Vagina (tissue), 2 donors: ENCODE measurements at regions not wholly inside any gene's neighbourhood (a gene's known extent, or its start where the extent isn't known, plus 50 kb on each side); places are given as distances from the start of the nearest gene placed in this dataset.

Experiments used
- DNase-seq, 2 donors: peaks; one replicate each; pipeline ENCODE4 v3.0.0-alpha.2; 2017; ENCODE audit errors: extremely low spot score in 2 of 2
- H3K27ac ChIP-seq: fragments of 200-600 bp; sonication (generic); one replicate; pipeline ENCODE4 v1.5.1; 2019
- H3K27me3 ChIP-seq: fragments of 200-600 bp; sonication (generic); one replicate; pipeline ENCODE4 v1.5.1; 2019
- H3K36me3 ChIP-seq, 2 donors: fragments of 200-600 bp; sonication (generic); one replicate each; pipeline ENCODE4 v1.5.1; 2017 to 2019
- H3K4me1 ChIP-seq: fragments of 200-600 bp; sonication (generic); one replicate; pipeline ENCODE4 v1.5.1; 2019
- H3K4me3 ChIP-seq, 2 donors: fragments of 200-600 bp; sonication (generic); 1 replicate in 1 of 2; 2 replicates in 1 of 2; pipeline ENCODE4 v1.5.1; 2016 to 2019
- H3K9me3 ChIP-seq: fragments of 200-600 bp; sonication (generic); one replicate; pipeline ENCODE4 v1.5.1; 2019
- CTCF ChIP-seq, 3 experiments: fragments of 450-650 bp in 2 of 3; fragments of 200-600 bp in 1 of 3; sonication (generic) in 1 of 3; IDR thresholded peaks; one replicate each; pipeline ENCODE4 v1.5.1; 2017 to 2019; ENCODE audit warnings: antibody characterized with exemption in 3 of 3, mild to moderate bottlenecking in 2 of 3, moderate library complexity in 2 of 3
- POLR2A ChIP-seq, 2 donors: fragments of 450-650 bp; IDR thresholded peaks; one replicate each; pipeline ENCODE4 v1.6.1; 2017; ENCODE audit warnings: antibody characterized with exemption in 2 of 2, mild to moderate bottlenecking in 2 of 2, moderate library complexity in 2 of 2
- POLR2AphosphoS5 ChIP-seq, 2 donors: sonication (generic); formaldehyde crosslinking; IDR thresholded peaks; one replicate each; pipeline ENCODE4 v1.9.0; 2017; ENCODE audit warnings: antibody characterized with exemption in 2 of 2, mild to moderate bottlenecking in 2 of 2, low read depth in 1 of 2; ENCODE audit not compliant: insufficient read depth in 1 of 2
- intact Hi-C: fragments of 100-400 bp; cut with DNase I; formaldehyde crosslinking; loops from one replicate; pipeline ENCODE4 v1.15.1; 2023

- H3K36me3 ChIP-seq = no peaks in the 10 kb centered on the region
- DNase-seq = peak; percentile 13 to 58
- TF ChIP-seq POLR2A (IDR thresholded peaks at IDR 0.05) = no peak
- no peak for TF ChIP-seq POLR2AphosphoS5 (IDR thresholded peaks at IDR 0.05; ENCODE audit: insufficient read depth in 1 of 2, low read depth in 1 of 2)
- TF ChIP-seq CTCF (IDR thresholded peaks at IDR 0.05) = no peak
These were observed 107.1 kb upstream of the HABP2 start for GRCh38 chr10:113445736-113446135.

GRCh38 chr10:113446739-113447138, 106.1 kb upstream of the HABP2 start:
- no peak overlapping the region for H3K27ac ChIP-seq
- H3K4me1 ChIP-seq = peaks cover 8% of the 10 kb centered on the region
- H3K36me3 ChIP-seq = no peaks in the 10 kb centered on the region
- H3K27me3 ChIP-seq = no peaks in the 10 kb centered on the region
- DNase-seq = peak; percentile 6 to 22
- H3K9me3 ChIP-seq = no peaks in the 10 kb centered on the region
- no peak overlapping the region for H3K4me3 ChIP-seq
- TF ChIP-seq POLR2A (IDR thresholded peaks at IDR 0.05) (no peak), CTCF (IDR thresholded peaks at IDR 0.05) (no peak), POLR2AphosphoS5 (IDR thresholded peaks at IDR 0.05; ENCODE audit: insufficient read depth in 1 of 2, low read depth in 1 of 2) (no peak)
- intact Hi-C loops = no loop called here

More at GRCh38 chr10:113445736-113446135, 107.1 kb upstream of the HABP2 start:
- Histone ChIP-seq H3K4me1 (peaks cover 7% of the 10 kb centered on the region), H3K9me3 (no peaks in the 10 kb centered on the region), H3K27ac (no peak overlapping the region), H3K4me3 (no peak overlapping the region), H3K27me3 (no peaks in the 10 kb centered on the region)
- intact Hi-C loops = no loop called here

- Histone ChIP-seq H3K27ac (no peak overlapping the region), H3K27me3 (no peaks in the 10 kb centered on the region), H3K4me3 (no peak overlapping the region), H3K9me3 (no peaks in the 10 kb centered on the region), H3K36me3 (no peaks in the 10 kb centered on the region), H3K4me1 (peaks cover 8% of the 10 kb centered on the region)
- intact Hi-C loops = no loop called here
- peak; percentile 25 to 47 for DNase-seq
- no peak for TF ChIP-seq POLR2AphosphoS5 (IDR thresholded peaks at IDR 0.05; ENCODE audit: insufficient read depth in 1 of 2, low read depth in 1 of 2)
- no peak for TF ChIP-seq CTCF (IDR thresholded peaks at IDR 0.05)
- no peak for TF ChIP-seq POLR2A (IDR thresholded peaks at IDR 0.05)
These were observed 105.6 kb upstream of the HABP2 start for GRCh38 chr10:113447278-113447677.

GRCh38 chr10:113449006-113449695, 103.7 kb upstream of the HABP2 start:
- no peaks in the 10 kb centered on the region for H3K27me3 ChIP-seq
- H3K9me3 ChIP-seq = no peaks in the 10 kb centered on the region
- TF ChIP-seq POLR2A (IDR thresholded peaks at IDR 0.05) = no peak
- TF ChIP-seq CTCF (IDR thresholded peaks at IDR 0.05) = no peak
- no peak for TF ChIP-seq POLR2AphosphoS5 (IDR thresholded peaks at IDR 0.05; ENCODE audit: insufficient read depth in 1 of 2, low read depth in 1 of 2)
- no peak overlapping the region for H3K27ac ChIP-seq
- DNase-seq = peak; percentile 34 to 72
- peaks cover 8% of the 10 kb centered on the region for H3K4me1 ChIP-seq
- intact Hi-C loops = no loop called here
- H3K4me3 ChIP-seq = no peak overlapping the region
- no peaks in the 10 kb centered on the region for H3K36me3 ChIP-seq

- intact Hi-C loops = no loop called here
- Histone ChIP-seq H3K4me3 (no peak overlapping the region), H3K4me1 (peaks cover 13% of the 10 kb centered on the region), H3K27me3 (no peaks in the 10 kb centered on the region), H3K27ac (no peak overlapping the region), H3K9me3 (no peaks in the 10 kb centered on the region), H3K36me3 (no peaks in the 10 kb centered on the region)
- TF ChIP-seq CTCF (IDR thresholded peaks at IDR 0.05) (no peak), POLR2A (IDR thresholded peaks at IDR 0.05) (no peak), POLR2AphosphoS5 (IDR thresholded peaks at IDR 0.05; ENCODE audit: insufficient read depth in 1 of 2, low read depth in 1 of 2) (no peak)
- DNase-seq = no peak
These were observed 102.6 kb upstream of the HABP2 start for GRCh38 chr10:113450046-113450804.
